Colonic mucosa (tissue), 4 donors: ENCODE measurements at regions not wholly inside any gene's neighbourhood (a gene's known extent, or its start where the extent isn't known, plus 50 kb on each side); places are given as distances from the start of the nearest gene placed in this dataset.
A peak's percentile ranks its signal among the peaks of the same experiment; 100 is the strongest.
"Not testable (repeated sequence)": the region's sequence is repeated elsewhere in the genome, so short reads cannot be mapped to it uniquely, and the experiment has no call there.

Experiments
- DNase-seq: peaks from one replicate; pipeline ENCODE4 v3.0.0-alpha.2; 2020
- H3K27ac ChIP-seq: fragments of 200-600 bp; one replicate; pipeline ENCODE4 v1.8.0; 2021
- H3K27me3 ChIP-seq: fragments of 200-600 bp; one replicate; pipeline ENCODE4 v1.8.0; 2021
- H3K36me3 ChIP-seq: fragments of 200-600 bp; one replicate; pipeline ENCODE4 v1.8.0; 2021
- H3K4me1 ChIP-seq: fragments of 200-600 bp; one replicate; pipeline ENCODE4 v1.8.0; 2021; ENCODE audit warnings: mild to moderate bottlenecking
- H3K4me3 ChIP-seq: fragments of 200-600 bp; one replicate; pipeline ENCODE4 v1.8.0; 2021
- H3K9ac ChIP-seq, 2 donors: one replicate each; pipeline ENCODE4 v1.7.0; 2013; ENCODE audit warnings: control low read depth in 2 of 2, low read depth in 2 of 2, low read length in 2 of 2
- H3K9me3 ChIP-seq: fragments of 200-600 bp; one replicate; pipeline ENCODE4 v1.8.0; 2021
- intact Hi-C: fragments of 100-400 bp; cut with DNase I; formaldehyde crosslinking; loops from one replicate; pipeline ENCODE4 v1.14.1; 2022
- TF ChIP-seq, protein P1 (sequence below): fragments of 200-600 bp; IDR thresholded peaks from one replicate; pipeline ENCODE4 v1.8.0; 2022; ENCODE audit warnings: antibody characterized with exemption, mild to moderate bottlenecking
- donor health status: healthy.
- donor health status: DM: no; HTN: no; CAD: no.
- donor health status: DM: no; HTN: no; CAD: no.

- intact Hi-C loops, result no loop called here
- H3K4me3 ChIP-seq, result no peak overlapping the region
- no peak for DNase-seq
- TF ChIP-seq, protein P1, sequence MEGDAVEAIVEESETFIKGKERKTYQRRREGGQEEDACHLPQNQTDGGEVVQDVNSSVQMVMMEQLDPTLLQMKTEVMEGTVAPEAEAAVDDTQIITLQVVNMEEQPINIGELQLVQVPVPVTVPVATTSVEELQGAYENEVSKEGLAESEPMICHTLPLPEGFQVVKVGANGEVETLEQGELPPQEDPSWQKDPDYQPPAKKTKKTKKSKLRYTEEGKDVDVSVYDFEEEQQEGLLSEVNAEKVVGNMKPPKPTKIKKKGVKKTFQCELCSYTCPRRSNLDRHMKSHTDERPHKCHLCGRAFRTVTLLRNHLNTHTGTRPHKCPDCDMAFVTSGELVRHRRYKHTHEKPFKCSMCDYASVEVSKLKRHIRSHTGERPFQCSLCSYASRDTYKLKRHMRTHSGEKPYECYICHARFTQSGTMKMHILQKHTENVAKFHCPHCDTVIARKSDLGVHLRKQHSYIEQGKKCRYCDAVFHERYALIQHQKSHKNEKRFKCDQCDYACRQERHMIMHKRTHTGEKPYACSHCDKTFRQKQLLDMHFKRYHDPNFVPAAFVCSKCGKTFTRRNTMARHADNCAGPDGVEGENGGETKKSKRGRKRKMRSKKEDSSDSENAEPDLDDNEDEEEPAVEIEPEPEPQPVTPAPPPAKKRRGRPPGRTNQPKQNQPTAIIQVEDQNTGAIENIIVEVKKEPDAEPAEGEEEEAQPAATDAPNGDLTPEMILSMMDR, result no peak
- no peak overlapping the region for H3K9ac ChIP-seq
- H3K27me3 ChIP-seq, result no peaks in the 10 kb centered on the region
- H3K36me3 ChIP-seq, result no peaks in the 10 kb centered on the region
- no peaks in the 10 kb centered on the region for H3K4me1 ChIP-seq
- no peak overlapping the region for H3K27ac ChIP-seq
- no peaks in the 10 kb centered on the region for H3K9me3 ChIP-seq
Measured at GRCh38 chr14:22282417-22282816, 306.6 kb downstream of the DAD1 start.

GRCh38 chr14:22281447-22281874 lies 307.6 kb downstream of the DAD1 start:
- H3K4me1 ChIP-seq, H3K27ac ChIP-seq, H3K36me3 ChIP-seq, intact Hi-C loops, H3K9ac ChIP-seq, H3K4me3 ChIP-seq, H3K9me3 ChIP-seq, DNase-seq, H3K27me3 ChIP-seq: not testable (repeated sequence)

DNA sequence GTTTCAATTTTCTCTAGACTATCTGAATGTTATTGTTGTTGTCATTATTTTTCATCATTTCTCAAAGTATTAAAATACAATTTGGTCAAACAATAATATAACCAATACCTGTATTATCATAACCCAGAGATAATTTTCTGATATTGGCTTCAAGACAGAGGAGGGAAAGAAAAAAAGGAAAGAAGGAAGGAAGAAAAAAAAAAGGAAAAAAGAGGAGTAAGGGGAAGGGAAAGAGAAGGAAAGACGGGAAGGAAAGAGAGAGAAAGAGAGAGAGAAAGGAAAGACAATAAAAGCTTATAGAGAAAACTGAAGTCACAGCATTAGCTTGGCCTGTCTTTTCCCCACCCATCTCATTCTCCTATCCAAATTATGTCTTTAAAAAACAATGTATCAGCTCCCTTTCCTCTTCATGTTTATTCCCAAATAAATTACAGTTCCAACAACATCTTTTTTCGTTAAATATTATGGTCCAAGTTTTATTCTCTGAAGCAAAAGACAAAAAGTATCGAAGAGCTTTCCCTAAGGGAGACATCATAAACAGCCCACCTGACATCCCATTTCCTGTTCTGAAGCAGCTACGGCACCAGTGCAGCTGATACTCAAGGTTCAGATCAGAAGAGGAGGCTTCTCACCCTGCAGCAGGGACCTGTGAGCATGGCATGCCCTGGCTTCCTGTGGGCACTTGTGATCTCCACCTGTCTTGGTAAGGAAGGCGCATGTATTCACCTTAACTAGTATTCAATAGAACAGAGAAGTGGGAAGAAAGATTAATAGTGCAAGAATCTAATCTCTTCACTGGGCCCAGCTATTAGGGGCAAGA lies 308.3 kb downstream of the DAD1 start:
- no peaks in the 10 kb centered on the region for H3K36me3 ChIP-seq
- no peaks in the 10 kb centered on the region for H3K4me1 ChIP-seq
- no peak overlapping the region for H3K4me3 ChIP-seq
- no peaks in the 10 kb centered on the region for H3K9me3 ChIP-seq
- H3K27ac ChIP-seq, result no peak overlapping the region
- no peak overlapping the region for H3K9ac ChIP-seq
- no peak for DNase-seq
- intact Hi-C loops, result no loop called here
- TF ChIP-seq, protein P1, result no peak
- H3K27me3 ChIP-seq, result no peaks in the 10 kb centered on the region

- Histone ChIP-seq H3K4me1 (no peaks in the 10 kb centered on the region), H3K4me3 (no peak overlapping the region), H3K9me3 (no peaks in the 10 kb centered on the region), H3K27me3 (no peaks in the 10 kb centered on the region), H3K36me3 (no peaks in the 10 kb centered on the region), H3K27ac (no peak overlapping the region), H3K9ac (no peak overlapping the region)
- intact Hi-C loops, result no loop called here
- TF ChIP-seq, protein P1, result peak; percentile 46
- no peak for DNase-seq
Measured at GRCh38 chr14:22276913-22277816, 311.9 kb downstream of the DAD1 start.

DNA sequence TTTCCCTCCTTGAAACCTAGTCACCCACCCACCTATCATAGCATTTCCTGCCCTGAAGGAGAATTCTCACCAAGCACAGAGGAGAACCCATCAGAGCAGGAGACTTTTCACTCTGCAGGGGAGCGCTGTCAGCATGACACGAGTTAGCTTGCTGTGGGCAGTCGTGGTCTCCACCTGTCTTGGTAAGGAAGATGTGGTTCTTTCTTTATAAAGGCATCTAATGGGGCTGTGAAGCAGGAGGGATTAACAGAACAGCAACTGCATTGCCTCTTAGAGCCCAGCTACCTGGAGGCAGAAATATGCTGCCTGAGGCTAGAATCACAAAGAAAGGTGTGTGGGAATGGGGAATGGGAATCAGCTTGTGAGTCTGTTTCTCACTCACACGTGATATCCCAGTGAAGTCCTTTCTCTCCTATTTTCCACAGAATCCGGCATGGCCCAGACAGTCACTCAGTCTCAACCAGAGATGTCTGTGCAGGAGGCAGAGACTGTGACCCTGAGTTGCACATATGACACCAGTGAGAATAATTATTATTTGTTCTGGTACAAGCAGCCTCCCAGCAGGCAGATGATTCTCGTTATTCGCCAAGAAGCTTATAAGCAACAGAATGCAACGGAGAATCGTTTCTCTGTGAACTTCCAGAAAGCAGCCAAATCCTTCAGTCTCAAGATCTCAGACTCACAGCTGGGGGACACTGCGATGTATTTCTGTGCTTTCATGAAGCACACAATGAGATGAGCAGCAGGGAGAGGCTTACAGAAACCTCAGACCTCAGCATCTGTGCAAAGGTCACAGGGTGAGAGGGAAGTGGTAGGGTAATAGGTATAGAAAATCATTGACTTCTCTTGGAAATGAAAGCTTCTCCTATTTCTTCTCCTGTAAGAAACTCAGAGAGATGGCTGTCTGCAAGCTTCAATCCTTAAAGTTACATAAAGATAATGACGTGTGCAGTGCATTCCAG lies 316.9 kb downstream of the DAD1 start:
- no peak for DNase-seq
- no peak overlapping the region for H3K4me3 ChIP-seq
- no peak overlapping the region for H3K27ac ChIP-seq
- H3K4me1 ChIP-seq, result no peaks in the 10 kb centered on the region
- no peaks in the 10 kb centered on the region for H3K9me3 ChIP-seq
- intact Hi-C loops, result no loop called here
- TF ChIP-seq, protein P1, result no peak
- no peak overlapping the region for H3K9ac ChIP-seq
- no peaks in the 10 kb centered on the region for H3K27me3 ChIP-seq
- H3K36me3 ChIP-seq, result no peaks in the 10 kb centered on the region
